NCI-H2196 treated with DMSO at 0.1 percent for 48 hours (cell line): ENCODE measurements at regions not wholly inside any gene's neighbourhood (a gene's known extent, or its start where the extent isn't known, plus 50 kb on each side); places are given as distances from the start of the nearest gene placed in this dataset.

Experiments used
- DNase-seq: peaks from one replicate; lab custom pipeline; 2025; ENCODE audit not compliant: unreplicated experiment; lab: John Stamatoyannopoulos, UW

- no peak for DNase-seq
Observed at GRCh38 chr17:70230850-70231640, 61.7 kb downstream of the KCNJ2 start.

GRCh38 chr17:70232466-70232865 lies 63.1 kb downstream of the KCNJ2 start:
- no peak for DNase-seq

GRCh38 chr17:70235252-70235651 lies 65.9 kb downstream of the KCNJ2 start:
- DNase-seq = no peak

GRCh38 chr17:70238228-70238627 lies 68.9 kb downstream of the KCNJ2 start:
- DNase-seq = no peak

GRCh38 chr17:70238646-70239045 lies 69.3 kb downstream of the KCNJ2 start:
- DNase-seq = no peak

- DNase-seq = no peak
Observed at GRCh38 chr17:70239391-70239826, 70.1 kb downstream of the KCNJ2 start.

- no peak for DNase-seq
Observed at GRCh38 chr17:70241071-70241470, 71.7 kb downstream of the KCNJ2 start.

GRCh38 chr17:70242781-70243437 lies 73.6 kb downstream of the KCNJ2 start:
- DNase-seq = no peak

- no peak for DNase-seq
Observed at GRCh38 chr17:70251706-70252105, 82.4 kb downstream of the KCNJ2 start.

GRCh38 chr17:70254735-70255460 lies 85.6 kb downstream of the KCNJ2 start:
- no peak for DNase-seq

GRCh38 chr17:70256751-70257150 lies 87.4 kb downstream of the KCNJ2 start:
- DNase-seq = no peak

- DNase-seq = no peak
Observed at GRCh38 chr17:70258465-70258864, 89.1 kb downstream of the KCNJ2 start.

- no peak for DNase-seq
Observed at GRCh38 chr17:70259400-70259799, 90.1 kb downstream of the KCNJ2 start.

GRCh38 chr17:70261170-70261569 lies 91.8 kb downstream of the KCNJ2 start:
- DNase-seq = no peak

- no peak for DNase-seq
Observed at GRCh38 chr17:70265471-70265870, 96.1 kb downstream of the KCNJ2 start.

- no peak for DNase-seq
Observed at GRCh38 chr17:70266394-70266793, 97.1 kb downstream of the KCNJ2 start.

GRCh38 chr17:70268383-70268782 lies 99.1 kb downstream of the KCNJ2 start:
- DNase-seq = no peak

GRCh38 chr17:70270554-70270953 lies 101.2 kb downstream of the KCNJ2 start:
- no peak for DNase-seq

- no peak for DNase-seq
Observed at GRCh38 chr17:70271200-70271599, 101.9 kb downstream of the KCNJ2 start.

- no peak for DNase-seq
Observed at GRCh38 chr17:70271672-70272071, 102.3 kb downstream of the KCNJ2 start.

GRCh38 chr17:70274255-70274654 lies 104.9 kb downstream of the KCNJ2 start:
- DNase-seq = no peak

- DNase-seq = no peak
Observed at GRCh38 chr17:70276906-70277305, 107.6 kb downstream of the KCNJ2 start.
